ENCODE measurements at regions not wholly inside any gene's neighbourhood (a gene's known extent, or its start where the extent isn't known, plus 50 kb on each side); places are given as distances from the start of the nearest gene placed in this dataset.

DNA sequence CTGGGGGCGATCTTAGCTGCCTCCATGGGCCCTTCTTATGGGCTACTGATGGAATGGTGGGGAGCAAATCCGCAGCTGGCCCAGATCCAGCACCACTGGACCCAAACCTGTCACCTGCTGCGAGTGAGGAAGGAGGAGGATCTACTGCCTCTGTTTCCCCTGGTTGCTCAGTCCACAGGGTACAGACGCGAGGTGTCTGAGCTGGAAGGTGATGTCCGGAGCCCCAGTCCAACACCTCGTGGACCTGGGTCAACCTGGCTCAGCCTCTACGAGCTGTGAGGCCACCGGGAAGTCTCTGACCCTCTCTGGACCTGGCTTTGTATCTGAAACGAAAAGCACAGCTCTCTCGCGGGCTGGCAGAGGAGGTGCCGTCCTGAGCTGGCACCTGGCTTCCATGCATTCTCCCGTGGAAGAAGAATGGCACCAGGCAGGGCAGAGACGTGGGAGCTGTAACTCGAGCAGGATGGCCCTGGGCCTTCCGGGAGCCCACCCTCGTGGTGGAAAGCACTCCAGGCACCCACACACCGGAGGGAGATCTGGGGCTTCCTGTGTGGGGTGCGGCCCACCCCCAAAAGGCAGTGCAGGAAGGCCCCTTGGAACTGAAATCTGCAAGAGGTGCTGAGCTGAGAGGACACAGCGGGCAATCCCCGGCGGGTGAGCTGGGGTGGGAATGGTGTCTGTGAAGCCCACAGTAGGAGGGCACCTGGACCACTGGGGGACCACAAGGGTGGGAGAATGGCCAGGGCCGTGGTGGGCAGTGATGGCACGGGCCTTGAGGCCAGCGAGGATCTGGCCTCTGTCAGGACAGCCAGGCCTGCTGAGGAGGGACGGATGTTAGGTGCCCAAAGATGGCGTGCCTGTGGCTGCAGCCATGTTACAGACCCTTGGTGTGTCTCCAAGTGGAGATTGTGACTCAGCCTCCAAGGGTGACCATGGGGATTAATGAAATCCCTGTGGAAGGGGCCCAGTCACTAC is 133.4 kb downstream of the OLFM1 start:
- DNase-seq (ENCODE audit: low read depth in 3 of 3), result no peak

DNA sequence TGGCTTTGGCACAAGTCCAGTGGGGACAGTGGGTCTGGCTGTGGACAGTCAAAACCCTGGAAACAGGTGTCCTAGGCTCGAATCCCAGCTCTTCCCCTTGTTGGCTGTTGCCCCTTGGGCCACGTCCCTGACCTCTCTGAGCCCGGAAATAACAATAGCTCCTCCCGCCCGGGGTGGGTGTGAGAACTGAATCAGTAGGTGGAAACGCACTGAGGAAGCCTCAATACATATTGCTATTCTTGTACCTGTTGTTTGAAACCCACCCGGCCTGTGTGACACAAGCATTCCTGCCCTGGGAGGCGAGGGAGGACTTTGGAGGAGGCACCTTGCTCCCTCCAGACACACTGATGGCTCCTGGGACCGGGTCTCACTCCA is 134.1 kb downstream of the OLFM1 start:
- no peak for DNase-seq (ENCODE audit: low read depth in 3 of 3)

DNA sequence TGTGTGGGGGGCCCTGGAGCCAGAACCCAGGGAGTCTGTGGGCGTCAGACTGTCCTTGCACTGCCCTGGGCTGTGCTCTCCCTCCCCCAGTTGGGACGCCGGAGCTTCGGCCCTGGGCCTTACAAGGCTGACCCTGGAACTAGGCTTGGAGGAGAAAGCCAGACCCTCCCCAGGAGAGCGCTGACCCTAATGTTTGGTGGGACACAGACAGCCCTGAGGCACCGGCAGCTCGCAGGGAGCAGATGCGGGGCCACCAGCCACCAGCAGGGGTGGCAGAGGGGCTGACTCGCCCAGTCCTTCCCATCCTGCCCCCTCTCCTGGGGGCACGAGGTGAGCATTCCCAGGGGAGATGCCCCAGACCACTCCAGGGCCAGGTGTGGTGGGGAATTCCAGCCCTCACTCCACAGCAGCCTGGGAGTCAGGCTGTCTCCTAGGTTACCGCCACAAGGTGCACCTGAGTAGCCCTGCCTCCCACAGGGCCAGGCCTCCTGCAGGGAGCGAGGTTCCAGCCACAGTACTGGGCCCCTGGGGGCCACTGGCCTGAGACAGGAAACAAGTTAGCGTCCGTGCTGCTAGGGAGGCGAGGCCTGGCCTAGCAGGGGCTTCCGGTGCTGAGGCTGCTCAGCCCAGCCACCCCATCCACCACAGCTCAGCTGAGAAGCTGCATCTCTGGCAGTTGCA is 134.6 kb downstream of the OLFM1 start:
- DNase-seq (ENCODE audit: low read depth in 3 of 3), result no peak

DNA sequence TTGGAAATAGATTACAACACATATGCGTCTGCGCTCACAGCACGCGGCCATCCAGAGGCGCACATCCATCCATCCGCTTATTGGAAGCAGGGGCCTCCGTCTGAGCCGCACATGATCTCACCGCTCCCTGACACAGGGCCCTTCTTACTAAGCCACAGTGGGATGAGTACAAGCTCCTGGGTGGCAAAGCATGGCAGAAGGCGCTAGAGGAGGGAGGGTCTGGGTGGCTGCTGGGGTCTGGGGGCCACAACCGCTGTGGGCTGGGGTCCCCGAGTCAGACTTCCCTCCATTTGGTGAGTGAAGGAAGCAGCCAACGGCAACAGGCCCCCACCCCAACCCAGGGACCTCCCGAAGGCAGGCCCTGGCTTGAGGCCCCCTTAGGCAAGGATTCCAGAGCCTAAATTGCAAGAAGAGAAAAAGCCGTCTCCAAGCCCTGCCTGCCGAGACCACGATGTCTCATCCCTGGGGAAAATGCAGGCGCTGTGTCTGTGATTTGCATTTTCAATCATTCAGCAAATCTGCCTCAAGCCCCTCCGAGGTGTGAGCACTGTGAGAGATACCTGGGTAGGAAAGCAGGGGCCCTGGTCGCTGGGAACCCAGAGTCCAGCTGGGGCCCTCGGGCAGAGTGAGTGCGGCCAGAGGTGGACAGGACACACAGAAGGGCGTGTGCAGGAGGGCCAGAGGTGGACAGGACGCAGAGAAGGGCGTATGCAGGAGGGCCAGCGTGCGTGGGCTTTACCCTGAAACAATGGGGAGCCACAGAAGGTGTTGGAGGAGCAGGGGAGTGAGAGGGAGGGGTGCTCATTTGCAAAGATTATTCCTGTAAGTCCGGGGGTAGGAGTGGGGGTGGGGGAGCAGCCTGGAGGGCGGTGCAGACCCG is 135.7 kb downstream of the OLFM1 start:
- DNase-seq (ENCODE audit: low read depth in 3 of 3), result no peak

DNA sequence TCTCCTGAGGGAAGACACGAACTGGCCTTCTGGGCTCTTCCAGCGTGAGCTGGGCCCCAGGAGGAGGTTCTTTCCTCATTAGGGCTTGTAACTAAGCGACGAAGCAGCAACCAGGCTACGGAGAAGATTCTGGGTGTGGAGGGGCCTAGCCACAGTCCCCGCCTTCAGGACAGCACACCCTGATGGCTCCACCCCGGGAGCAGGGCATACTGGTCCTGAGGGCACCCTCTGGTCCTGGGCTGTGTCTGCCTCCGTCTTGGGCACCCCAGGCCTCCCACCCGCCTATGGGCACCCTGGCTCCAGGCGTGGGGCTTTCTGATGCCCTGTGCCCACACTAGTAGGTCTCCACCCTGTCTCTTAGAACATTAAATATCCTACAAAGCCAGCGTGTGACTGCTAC is 136.4 kb downstream of the OLFM1 start:
- no peak for DNase-seq (ENCODE audit: low read depth in 3 of 3)

- DNase-seq (ENCODE audit: low read depth in 3 of 3), result no peak
These were observed 136.9 kb downstream of the OLFM1 start for GRCh38 chr9:135224286-135224877.

DNA sequence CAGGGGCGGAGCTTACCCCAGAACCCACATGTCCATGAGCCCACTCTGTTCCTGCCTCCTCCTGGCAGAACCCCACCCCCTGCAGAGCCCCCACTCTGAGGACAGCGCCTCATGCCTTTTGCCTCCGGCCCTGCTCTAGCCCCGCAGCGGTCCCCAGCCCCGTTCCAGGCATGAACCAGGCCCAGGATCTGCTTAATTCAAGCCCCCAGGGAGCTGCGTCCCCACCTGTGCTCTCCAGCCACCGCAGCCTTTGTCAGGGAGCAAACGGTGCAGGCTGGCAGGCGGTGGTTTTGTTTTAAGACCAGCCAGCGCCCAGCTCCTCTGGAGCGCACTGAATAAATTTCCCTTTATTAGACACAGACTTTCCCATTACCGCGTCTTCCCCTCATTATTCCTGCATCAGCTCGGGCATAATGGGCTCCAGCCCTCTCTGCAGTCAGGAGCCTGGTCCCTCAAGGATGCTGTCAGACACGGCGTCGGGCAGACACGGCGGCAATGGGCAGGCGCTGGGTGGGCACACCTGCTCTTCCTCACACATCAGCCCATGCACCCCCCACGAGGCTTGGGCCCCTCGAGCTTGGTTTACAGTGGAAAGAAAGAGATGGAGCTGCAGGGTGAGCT is 137.6 kb downstream of the OLFM1 start:
- DNase-seq (ENCODE audit: low read depth in 3 of 3), result no peak

GRCh38 chr9:135225619-135226228 is 138.3 kb downstream of the OLFM1 start:
- no peak for DNase-seq (ENCODE audit: low read depth in 3 of 3)

GRCh38 chr9:135226369-135227050 is 139.0 kb downstream of the OLFM1 start:
- no peak for DNase-seq (ENCODE audit: low read depth in 3 of 3)

- DNase-seq (ENCODE audit: low read depth in 3 of 3), result no peak
These were observed 140.3 kb downstream of the OLFM1 start for GRCh38 chr9:135227641-135228251.

DNA sequence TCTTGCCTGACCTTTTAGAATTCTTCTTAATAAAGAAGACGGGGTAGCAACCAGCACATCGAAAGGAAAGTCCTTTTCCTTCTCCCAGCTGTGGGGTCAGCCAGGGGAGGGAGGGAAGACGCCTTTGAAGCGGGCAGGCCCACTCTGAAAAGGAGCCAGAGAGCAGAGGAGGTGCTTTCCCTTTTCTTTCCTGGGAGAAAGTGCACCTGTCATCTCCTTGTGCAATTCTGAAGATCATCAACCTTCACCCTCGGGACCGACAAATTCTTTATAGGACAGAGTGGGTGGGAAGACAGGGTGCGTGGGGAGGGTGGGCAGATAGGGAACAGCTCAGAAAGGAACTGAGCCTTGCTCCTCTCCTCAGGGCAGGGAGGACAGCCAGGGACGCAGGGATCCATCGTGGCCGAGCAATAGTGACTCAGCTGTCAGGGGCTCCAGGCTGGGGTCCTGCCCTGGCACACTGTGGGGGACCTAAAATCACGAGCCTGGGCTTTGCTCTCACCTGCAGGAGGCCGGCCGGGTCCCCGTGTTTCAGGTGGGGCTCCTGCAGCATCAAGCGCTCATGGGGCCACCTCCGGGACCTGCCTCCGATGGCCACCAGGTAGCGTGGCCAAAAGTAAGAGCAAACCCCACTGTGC is 141.0 kb downstream of the OLFM1 start:
- DNase-seq (ENCODE audit: low read depth in 3 of 3), result no peak

DNA sequence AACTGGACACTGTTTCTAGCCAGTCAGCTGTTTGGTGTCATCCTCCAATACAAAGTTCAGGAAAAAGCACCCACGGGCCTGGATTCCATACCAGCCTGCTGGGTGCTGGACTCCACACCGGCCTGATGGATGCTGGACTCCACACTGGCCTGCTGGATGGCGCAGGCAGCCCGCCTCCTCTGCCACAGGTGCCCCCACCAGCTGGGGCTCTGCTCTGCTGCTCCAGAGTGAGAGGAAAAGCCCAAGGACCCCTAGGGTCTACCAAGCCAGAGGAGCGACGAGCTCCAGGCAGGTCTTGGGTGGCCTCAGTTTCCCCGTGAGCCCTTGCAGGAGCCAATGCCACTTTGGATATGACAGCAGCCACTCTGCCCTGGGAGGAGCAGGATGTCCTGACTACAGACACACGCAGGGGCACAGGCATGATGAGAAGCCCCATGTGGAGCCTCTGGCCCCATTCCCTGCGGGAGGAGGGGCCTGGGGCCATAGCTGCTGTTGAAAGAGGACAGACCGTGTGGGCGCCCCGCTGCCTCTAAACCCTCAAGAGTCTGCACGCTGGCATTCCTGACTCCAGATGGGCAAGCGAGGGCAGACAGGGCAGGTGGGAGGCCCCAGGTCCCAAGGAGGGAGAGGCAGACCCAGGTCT is 141.6 kb downstream of the OLFM1 start:
- no peak for DNase-seq (ENCODE audit: low read depth in 3 of 3)

- no peak for DNase-seq (ENCODE audit: low read depth in 3 of 3)
These were observed 142.4 kb downstream of the OLFM1 start for GRCh38 chr9:135229701-135230385.

GRCh38 chr9:135230386-135230765 is 142.9 kb downstream of the OLFM1 start:
- no peak for DNase-seq (ENCODE audit: low read depth in 3 of 3)

GRCh38 chr9:135230817-135231520 is 143.5 kb downstream of the OLFM1 start:
- DNase-seq (ENCODE audit: low read depth in 3 of 3), result no peak

DNA sequence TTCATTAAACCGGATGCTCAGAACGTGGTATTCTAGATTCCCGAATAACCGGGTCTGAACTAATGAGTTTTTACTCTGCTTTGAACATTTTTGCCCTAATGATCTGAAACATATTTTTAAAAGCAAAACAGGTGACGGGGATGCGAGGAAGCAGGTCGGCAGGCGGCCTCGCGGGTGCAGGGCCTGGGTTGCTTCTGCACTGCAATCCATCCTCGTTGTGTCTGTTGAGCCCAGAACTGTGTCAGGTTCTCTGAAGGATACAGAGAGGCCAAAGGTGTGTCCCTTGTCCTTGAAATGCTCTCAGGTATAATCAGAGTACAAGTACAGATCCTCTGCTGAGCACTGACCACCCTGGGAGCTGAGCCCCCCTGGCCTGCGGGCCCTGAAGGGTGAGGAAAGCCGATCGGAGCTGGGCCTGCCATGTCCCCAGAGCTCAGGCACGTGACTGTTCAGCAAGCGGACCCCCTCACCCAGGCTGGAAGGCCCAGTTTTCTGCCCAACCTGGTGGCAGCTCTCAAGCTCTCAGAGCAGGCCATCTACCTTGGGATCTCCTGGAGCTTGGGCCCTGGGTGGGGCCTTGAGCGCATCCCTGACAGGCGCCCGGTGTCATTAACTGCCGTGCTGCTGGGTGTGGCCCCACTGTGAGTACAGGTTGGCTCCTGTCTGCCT is 151.8 kb downstream of the OLFM1 start:
- no peak for DNase-seq (ENCODE audit: low read depth in 3 of 3)

DNA sequence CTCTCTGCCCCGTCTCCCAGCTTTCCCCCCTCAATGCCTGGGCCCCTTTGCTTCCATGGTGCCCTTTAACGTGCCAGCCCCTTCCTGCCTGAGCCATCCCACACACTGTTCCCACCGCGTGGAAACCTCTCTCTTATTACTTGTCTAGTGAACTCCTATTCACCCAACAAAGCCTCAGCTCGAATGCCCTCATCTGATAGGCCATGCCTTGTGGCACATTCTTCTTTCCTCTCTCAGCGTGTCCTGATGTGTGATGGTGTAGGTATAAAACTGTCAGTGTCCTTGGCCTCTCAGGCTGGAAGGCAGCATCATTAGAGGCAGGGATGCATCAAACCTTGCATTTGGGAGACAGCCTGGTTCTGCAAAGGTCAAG is 152.3 kb downstream of the OLFM1 start:
- no peak for DNase-seq (ENCODE audit: low read depth in 3 of 3)
